NB4 (cell line): ENCODE measurements at regions not wholly inside any gene's neighbourhood (a gene's known extent, or its start where the extent isn't known, plus 50 kb on each side); places are given as distances from the start of the nearest gene placed in this dataset.

Experiments
- CTCF ChIP-seq: IDR thresholded peaks from one replicate; pipeline ENCODE4 v1.5.1; 2012; ENCODE audit warnings: low read depth, low read length
- MAX ChIP-seq: IDR thresholded peaks from 2 replicates; pipeline ENCODE4 v1.6.1; 2011; ENCODE audit warnings: low read depth, low read length
- MYC ChIP-seq: IDR thresholded peaks from 2 replicates; pipeline ENCODE4 v1.6.1; 2011; ENCODE audit warnings: low read depth, low read length
- POLR2A ChIP-seq: IDR thresholded peaks from 2 replicates; pipeline ENCODE4 v1.6.1; 2011; ENCODE audit warnings: mild to moderate bottlenecking; ENCODE audit not compliant: insufficient read length; ENCODE audit errors: extremely low read depth

GRCh38 chr9:18067548-18068120 lies 406.3 kb upstream of the ADAMTSL1 start:
- no peak for TF ChIP-seq CTCF
- no peak for TF ChIP-seq POLR2A
- no peak for TF ChIP-seq MYC
- TF ChIP-seq MAX = no peak
